T follicular helper cell (primary cell): ENCODE measurements at regions not wholly inside any gene's neighbourhood (a gene's known extent, or its start where the extent isn't known, plus 50 kb on each side); places are given as distances from the start of the nearest gene placed in this dataset.

Experiments
- DNase-seq: peaks from one replicate; pipeline ENCODE4 v3.0.0-alpha.2; 2020; ENCODE audit warnings: low read depth

DNA sequence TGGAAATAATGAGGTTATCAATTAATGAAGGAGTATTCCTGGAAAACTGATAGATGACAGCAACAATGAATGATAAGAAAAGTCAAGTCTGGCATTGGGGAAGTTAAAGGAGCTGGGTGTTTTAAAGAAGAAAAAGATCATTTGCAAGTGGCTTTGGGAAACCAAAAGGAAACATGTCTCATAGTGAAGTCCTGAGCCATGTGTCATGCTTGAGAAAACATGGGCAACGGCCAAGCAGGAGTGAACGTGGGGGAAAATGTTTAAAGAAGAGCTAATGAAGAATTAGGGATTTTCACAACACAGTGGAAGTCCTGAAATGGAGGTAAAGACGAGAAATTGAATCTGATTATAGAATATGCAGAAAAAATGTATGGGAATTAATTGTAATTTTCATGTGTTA lies 1383.2 kb upstream of the CELF2 start:
- DNase-seq: no peak

DNA sequence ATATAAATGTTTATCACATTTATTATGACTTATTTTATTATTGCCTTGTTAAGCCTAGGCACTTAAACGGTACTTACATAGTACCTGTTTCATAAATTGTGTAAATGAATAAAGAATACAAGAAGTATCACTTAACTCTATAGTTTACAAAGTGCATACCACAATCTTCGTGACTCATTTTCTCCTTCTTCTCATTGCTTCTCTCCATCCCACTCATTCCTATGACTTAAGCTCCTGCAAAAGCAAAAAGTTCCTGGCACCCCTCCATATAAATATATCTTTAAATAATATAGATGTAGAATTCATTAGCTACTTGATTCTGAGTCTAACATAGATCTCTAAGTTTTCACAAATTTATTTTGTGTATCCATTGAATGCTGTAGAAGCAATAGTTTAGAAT lies 1382.0 kb upstream of the CELF2 start:
- no peak for DNase-seq

DNA sequence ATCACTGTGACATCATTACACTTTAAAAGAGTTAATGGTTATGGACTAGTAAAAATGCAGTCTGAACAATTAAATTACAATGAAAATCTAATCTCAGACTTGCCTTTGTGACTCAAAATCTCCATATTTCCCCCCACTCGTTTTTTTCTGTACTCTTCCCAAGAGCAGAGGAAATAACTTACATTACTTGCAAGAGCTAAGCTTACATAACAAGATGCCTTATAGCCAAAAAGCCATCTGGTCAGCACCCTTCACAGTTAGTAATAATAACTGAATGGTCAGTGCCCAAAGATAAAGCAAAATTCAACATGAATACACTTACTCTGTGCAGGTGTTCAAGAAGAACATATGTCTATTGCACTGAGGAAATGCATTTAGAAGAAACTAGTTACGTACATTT lies 1381.5 kb upstream of the CELF2 start:
- DNase-seq: no peak

DNA sequence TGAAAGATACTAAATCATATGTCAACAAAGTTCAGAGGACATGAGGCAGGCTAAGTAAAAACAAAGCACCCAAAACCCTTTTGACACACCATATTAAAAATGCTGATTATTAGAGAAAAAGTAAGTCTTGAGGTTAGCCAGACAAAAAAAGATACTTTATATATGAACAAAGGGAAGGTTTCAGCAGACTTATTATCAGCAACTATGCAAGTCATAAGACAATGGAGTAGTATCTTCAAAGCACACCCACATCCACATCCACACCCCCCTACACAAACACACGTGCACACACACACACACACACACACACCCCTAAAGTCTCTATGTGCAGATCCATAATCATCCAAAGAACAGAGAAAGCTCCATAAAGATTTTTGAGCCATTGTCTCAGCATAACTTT lies 1373.9 kb upstream of the CELF2 start:
- DNase-seq: no peak

DNA sequence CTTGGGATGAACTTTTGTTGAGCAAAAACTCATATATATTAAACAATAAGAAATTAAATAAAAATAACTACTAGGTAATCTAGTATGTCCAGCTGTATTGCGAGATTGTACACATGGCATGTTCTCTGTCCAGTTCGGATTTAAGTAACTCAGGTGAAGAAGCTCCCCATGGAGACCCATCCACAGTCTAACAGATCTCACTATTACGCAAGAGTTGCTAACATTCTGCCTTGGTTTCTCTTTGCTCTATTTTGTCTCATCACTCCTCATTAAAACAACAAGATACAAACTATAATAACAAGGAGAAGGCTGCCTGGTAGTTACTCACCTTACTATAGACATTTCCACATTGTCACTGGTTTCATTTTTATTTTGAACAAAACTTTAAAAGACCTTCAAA lies 1372.3 kb upstream of the CELF2 start:
- DNase-seq: no peak

DNA sequence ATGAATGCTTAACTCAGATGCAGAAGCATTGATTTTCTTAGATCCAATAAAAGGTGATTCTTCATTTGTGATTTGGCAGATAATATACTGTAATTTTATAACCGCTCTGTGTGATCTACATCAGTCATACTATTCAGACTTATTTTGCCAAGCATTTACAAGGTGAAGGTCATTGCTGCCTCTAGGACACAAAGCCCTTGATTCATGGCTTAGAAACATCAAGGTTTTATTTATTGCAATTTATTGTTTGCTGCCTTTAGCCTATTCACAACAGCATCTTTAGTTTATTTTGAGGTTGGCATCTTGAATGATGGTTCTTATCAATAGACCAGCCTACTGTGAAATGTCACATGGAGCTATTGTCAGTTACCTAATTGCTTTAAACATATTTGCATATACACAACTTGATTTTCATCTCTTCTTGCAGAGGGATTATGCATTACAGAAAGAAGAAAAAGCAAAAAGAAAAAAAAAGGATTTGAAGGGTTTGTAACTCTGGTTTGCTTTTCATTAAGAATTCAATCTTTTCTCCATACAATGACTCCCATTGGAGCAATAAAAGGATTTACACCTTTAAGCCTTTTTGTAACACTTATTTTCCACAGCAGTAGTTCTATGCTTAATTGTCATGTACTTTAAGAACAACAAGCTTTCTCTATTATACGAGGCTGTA lies 1371.6 kb upstream of the CELF2 start:
- DNase-seq: no peak

DNA sequence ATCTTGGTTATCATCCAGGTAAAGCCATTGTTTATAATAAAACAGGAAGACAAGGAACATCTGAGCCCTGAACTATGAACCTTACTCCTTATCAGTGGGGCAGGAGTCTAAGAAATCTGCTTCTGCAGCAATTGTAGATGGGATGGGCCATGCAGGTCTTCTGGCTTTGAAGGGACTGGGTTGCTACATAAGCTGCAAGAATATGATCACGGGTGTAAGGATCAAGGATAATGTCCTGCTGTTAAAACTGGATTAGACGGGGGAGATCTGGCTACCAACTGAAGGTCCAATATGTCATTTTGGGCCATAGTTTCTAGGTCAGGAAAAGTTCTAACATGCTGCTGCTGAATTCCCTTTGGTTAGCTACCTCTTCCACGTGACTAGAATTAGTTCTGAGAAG lies 1363.4 kb upstream of the CELF2 start:
- no peak for DNase-seq

DNA sequence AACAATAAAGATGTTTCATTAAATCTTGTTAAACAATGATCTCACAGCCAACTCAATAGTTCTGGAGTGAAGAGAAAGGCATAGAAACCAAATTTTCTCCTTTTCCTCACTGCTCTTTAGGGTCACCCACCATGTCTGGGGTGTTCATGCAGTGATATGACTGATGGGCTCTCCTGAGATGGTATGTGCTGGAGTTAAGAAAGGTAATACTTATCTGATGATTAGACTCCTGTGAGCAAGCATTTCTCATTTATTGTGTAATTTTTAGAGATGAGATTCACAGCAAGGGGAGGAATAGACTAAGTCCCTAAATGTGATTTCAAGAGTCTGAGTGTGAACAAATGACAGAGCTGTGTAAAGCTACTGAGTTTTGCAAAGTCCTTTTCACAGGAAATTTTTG lies 1361.3 kb upstream of the CELF2 start:
- DNase-seq: no peak

DNA sequence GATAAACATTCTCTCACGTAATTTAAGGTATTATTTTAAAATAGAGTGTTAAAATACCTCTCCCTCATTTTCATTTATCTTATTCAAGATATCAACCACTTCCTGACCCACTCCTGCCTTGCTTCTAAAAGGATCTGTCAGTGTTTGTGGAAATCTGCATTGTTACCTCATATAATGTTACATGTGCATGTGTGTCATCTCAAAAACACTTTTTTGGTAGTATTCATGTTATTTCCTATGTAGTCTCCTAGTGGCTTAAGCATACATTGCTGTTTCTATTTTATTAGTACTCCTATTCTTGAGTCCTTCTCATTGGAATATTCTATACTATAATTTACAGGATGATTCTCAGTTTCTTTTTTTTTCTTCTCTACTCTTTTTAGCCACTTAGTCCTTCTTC lies 1360.7 kb upstream of the CELF2 start:
- no peak for DNase-seq

DNA sequence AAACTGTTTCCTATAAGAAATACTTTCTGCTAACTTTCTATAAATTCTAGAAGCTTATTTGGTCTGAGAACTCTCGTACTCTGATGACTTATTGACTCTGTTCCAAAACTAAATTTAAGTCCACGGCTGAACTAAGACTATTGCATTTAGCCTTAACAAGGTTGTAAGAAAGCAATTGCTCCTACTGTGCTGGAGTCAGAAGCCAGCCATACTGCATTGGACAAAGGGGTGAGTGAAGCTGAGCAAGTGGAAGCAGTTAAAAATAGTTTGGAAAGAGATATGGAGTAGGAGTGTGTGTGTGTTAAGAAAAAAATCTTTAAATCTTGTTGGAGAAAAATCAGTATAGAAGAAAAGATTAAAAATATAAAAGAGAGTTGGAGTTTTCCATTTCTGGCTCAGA lies 1360.1 kb upstream of the CELF2 start:
- DNase-seq: no peak

DNA sequence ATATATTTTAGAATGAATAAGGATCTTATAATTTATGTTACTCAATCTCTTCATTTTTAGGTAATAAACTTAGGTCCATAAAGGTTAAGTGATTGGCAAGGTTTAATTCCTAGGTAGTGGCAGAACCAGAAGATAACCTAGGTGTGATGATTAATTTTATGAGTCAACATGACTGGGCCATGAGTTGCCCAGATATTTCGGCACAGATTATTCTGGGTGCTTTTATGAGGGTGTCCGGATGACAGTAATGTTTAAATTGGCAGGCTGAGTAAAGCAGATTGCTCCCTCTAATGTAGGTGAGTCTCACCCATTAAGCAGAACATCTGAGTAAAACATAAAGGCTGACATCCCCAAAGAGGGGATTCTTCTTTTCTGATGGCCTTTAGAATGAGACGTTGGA lies 1349.3 kb upstream of the CELF2 start:
- DNase-seq: no peak

DNA sequence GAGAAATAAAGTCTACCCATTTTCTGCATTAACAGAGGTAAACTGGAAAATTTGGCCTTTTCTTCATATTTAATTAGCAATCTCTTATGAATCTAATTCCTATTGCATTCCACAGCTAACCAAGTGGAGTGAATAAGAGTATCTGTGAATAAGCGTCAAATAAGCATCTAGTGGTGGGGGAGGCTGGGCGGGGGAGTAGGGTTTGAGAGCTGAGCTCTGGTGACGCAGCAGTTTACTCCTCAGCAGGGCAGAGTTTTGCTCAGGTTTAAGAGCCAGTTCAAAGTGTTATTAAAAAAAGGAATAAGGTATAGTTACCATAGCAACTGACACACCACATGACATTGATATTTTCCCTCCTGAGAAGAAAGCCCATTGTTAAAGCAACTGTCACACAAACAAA lies 1346.8 kb upstream of the CELF2 start:
- no peak for DNase-seq

DNA sequence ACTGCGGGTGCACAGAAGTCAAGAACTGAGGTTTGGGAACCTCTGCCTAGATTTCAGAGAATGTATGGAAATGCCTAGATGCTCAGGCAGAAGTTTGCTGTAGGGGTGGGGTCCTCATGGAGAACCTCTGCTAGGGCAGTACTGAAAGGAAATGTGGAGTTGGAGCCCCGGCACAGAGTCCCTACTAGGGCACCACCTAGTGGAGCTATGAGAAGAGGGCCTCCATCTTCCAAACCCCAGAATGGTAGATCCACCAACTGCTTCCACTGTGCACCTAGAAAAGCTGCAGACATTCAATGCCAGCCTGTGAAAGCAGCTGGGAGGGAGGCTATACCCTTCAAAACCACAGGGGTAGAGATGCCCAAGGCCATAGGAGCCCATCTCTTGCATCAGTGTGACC lies 1336.0 kb upstream of the CELF2 start:
- DNase-seq: no peak

DNA sequence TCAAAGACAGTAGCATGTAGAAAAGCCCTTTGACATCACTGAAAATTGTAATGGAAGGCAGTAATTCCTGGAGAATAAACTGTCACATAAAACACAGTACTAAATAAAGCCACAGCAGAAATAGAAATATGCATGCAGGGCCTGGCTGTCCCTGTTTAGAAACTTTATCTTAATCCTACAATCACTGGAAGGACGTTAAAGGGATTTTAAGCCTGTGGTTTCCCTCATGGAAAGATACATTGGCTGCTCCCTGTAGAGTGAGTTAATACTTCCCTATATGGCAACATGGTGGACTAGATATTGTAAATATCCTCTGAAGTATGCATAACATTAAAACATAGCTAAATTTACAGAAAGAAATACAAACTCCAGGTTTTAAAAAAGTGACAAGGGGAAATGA lies 1334.9 kb upstream of the CELF2 start:
- no peak for DNase-seq

DNA sequence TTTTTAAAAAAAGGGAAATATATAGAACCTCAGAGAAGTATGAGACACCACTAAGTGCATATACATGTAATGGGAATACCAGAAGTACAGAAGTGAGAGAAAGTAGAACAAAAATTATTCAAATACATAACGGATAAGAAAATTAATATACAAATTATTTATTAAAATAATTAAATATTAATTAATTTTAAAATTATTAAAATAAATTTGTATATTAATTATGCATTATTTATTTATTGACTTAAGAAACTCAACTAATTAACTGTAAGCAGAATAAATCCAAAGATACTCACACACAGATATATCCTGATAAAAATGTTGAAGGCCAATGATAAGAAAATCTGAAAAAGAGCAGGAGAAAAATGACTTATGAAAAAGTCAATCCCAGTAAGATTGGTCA lies 1333.5 kb upstream of the CELF2 start:
- DNase-seq: no peak

DNA sequence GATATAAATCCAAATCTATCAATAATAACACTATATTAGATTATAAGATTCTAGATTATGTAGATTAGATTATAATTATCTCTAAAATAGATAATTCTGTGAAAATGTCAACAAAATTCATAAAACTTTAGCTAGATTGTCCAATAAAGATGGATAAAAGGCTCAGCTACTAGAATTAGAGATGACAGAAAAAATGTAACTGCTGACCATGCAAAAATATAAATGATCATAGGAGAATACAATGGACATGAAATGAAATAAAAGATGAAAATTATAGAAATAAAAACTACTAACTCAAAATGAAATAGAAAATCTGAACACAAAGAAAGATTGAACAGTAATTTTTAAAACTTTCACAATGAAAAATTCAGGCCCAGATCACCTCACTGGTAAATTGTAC lies 1332.1 kb upstream of the CELF2 start:
- DNase-seq: no peak

DNA sequence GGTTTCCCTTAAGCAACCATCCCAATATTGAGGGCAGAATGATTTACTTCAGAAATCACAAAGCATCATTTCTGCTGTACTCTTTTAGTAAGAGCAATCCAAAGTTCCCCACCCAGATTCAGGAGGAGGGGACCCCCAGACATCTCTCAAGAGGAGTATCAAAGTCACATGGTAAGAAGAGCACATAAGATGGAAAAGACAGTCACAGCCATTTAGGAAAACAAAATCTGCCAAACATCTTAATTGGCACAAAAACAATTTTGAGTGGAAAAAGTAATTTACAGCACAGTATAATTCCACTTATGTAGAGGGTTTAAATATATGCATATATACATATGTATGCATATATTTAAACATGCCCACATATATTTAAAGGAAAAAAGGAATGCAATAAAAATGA lies 1329.0 kb upstream of the CELF2 start:
- no peak for DNase-seq

DNA sequence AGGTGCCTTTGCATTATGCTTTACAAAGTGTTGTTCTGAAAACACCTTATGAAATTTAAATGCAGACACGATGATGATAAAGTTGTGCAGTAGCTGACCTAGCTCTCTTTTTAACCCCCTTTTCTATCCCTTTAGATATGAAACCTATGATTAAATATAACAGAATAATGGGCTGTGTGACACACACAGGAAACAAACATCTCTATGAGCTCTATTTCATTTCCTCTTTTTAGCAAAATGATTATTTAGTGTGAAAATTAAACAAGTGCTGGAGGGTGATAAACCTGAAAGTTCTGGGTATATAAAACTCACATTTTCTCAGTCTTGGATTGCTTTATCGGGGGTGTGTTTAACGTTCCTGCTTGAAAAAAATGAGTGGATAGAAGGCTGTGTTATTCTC lies 1310.5 kb upstream of the CELF2 start:
- no peak for DNase-seq

DNA sequence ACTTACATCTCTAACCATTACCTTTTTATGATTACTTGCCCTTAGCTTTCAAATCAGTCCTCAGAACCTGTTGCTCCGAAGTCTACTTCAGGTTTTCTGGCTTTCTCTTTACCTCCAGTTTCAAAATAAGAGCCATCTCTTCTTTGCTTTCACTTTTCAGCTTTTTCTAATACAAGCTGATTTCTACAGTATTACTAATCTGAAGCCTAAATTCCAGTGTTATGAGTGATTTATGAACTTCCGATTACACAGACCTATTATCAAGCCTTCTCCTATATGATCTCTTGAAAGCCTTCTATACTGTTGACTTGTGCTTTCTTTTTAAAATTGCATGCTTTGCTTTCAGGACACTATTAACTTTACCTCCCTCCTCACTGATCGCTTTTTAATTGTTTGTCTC lies 1307.8 kb upstream of the CELF2 start:
- no peak for DNase-seq

DNA sequence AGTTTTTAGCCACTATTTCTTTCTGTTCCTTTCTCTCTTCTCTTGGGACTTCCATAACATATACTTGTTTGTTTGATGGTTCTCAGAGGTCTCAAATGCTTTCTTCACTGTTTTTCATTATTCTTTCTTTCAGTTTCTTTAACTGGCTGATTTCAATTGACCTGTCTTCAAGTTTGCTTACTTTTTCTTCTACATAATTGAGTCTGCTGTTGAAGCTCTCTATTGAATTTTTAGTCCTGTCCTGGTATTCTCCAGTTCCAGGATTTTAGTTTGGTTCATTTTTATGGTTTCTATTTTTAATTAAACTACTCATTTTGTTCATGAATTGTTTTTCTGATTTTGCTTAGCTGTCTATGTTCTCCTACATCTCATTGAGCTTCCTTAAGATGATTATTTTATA lies 1305.3 kb upstream of the CELF2 start:
- no peak for DNase-seq

DNA sequence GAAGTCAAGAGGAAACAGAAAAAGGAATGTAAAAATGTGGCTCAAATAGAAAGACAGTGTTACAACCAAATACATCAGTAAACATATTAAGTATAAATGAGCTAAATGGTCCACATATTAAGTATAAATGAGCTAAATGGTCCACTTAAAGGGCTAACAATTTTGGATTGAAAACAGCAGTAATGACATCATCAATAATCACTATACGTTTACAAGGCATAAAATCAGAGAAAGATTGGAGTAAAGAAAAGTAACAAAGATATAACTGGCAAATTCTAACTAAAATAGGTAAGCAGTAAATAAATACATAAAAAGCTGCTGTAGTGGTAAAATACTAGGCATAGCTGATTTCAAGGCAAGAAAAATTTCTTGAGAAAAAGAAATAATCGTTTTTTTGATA lies 1298.4 kb upstream of the CELF2 start:
- no peak for DNase-seq

DNA sequence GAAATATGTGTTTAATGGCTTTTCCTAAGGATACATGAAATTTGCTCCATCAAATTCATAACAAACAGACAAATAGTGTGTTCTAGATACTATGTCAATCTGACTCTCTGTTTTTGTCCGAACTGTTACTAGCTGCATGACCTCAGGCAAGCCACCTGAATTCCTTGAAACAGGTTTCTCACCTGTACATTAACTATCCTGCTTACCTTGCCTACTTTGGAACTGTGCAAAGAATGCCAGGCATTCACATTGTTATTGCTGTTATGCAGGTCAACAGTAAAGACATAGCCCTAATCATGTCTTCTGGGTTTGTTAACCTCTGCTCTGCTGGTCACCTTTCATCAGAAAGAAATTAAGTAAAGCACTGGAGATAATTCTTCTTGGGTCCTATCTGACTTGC lies 1283.9 kb upstream of the CELF2 start:
- no peak for DNase-seq

DNA sequence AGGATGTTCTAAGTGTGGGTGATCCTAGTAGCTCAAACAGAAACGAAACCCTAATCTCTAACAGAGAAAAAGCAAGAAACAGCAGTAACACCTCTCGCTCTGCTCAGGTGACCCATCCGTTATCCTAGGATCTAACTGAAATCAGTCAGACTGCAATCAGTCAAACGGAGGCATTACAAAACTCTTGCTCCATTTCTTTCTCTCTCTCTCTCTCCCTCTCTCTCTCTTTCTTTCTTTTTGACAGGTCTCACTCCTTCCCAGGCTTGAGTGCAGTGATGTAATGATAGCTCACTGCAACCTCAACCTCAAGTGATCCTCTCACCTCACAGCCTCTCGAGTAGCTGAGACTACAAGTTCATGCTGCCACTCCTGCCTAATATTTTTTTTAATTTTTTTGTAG lies 1283.5 kb upstream of the CELF2 start:
- no peak for DNase-seq

DNA sequence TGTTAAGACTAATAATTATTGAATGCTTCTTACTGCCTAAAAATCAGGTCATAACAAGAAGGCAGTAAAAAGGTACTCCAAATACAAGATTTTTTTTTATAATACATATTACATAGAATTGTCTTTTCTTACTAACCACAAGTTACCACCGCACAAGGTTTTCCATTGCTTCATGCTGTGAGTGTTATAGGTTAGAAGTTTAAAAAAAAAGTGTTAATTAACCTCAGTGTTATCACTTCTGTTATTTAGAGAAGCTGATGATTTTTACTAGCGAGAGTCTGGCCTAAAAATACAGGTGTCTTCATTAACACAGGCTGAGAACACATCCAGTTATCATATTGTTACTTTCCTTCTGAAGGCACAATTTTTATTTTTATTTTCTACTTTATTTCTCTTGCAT lies 1281.9 kb upstream of the CELF2 start:
- DNase-seq: no peak

DNA sequence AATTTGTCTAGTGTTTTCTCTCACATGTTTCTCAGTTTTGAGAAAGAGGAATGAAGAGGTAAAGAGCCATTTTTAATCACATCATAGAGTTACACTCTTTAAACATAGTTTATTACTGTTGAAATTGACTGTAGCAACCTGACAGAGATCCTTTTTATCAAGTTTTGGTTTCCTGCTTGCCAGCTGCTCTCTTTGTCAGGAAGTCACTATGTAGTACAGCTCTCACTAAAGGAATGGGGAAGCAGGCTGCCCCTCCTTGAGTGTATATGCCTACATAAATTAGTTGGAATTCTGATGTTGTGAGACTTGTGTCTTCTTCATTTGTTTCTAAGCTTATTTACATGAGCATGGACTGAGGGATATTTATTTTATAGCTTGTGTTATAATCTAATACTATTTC lies 1274.0 kb upstream of the CELF2 start:
- no peak for DNase-seq
